ENCODE measurements at regions not wholly inside any gene's neighbourhood (a gene's known extent, or its start where the extent isn't known, plus 50 kb on each side); places are given as distances from the start of the nearest gene placed in this dataset.

GRCh38 chr12:124449623-124450375, 117.6 kb downstream of the NCOR2 start:
- no peak for TF ChIP-seq POLR2AphosphoS5 (IDR thresholded peaks at IDR 0.05; ENCODE audit: low read depth, low read length)
- no peak for TF ChIP-seq POLR2A (IDR thresholded peaks at IDR 0.05; ENCODE audit: low read depth, low read length)
- TF ChIP-seq TAF1 (IDR thresholded peaks at IDR 0.05; ENCODE audit: low read depth, low read length): no peak
- no peak for TF ChIP-seq POU2F2 (IDR thresholded peaks at IDR 0.05; ENCODE audit: low read depth, low read length)

All from GM12891 (cell line).